ENCODE measurements at regions not wholly inside any gene's neighbourhood (a gene's known extent, or its start where the extent isn't known, plus 50 kb on each side); places are given as distances from the start of the nearest gene placed in this dataset.

DNA sequence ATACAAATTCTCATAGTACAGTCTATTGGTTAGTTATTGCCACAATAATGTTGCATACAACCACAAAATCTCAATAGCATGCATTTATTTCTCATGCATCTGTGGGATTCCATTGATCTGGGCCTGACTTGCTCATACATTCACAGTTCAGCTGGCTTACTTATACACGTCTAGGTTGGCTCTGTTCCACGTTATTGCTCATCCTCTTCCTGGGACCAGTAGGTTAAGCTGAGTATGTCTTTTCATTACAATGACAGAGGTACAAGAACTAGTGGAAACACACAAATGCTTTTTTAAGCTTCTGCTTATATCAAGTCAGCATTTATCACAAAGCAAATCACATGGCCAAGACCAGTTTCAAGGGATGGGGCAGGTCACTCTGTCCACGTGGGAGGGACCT lies 485.3 kb upstream of the BTBD3 start:
- Histone ChIP-seq H4K20me1 (ENCODE audit: insufficient read depth, low read length) (no peaks in the 10 kb centered on the region), H3K9me3 (ENCODE audit: insufficient read depth, low read depth, low read length) (no peaks in the 10 kb centered on the region), H3K79me2 (ENCODE audit: insufficient read depth, low read length) (no peaks in the 10 kb centered on the region), H3K4me3 (ENCODE audit: insufficient read depth, low read depth, low read length) (no peak overlapping the region), H3K27me3 (ENCODE audit: insufficient read depth, low read length) (no peaks in the 10 kb centered on the region), H3K4me2 (ENCODE audit: low read length) (no peak overlapping the region), H3K27ac (ENCODE audit: low read depth, low read length) (no peak overlapping the region), H3K9ac (ENCODE audit: low read length) (no peak overlapping the region), H3K4me1 (ENCODE audit: insufficient read depth, low read length) (no peaks in the 10 kb centered on the region), H2AFZ (ENCODE audit: low read depth, low read length) (no peak overlapping the region), H3K36me3 (ENCODE audit: insufficient read depth, low read length) (no peaks in the 10 kb centered on the region)
- DNase-seq (ENCODE audit: low read depth) (peak; percentile 90), FAIRE-seq (peak; percentile 84)
- no peak overlapping the region for H3K4me3 Mint-ChIP-seq (ENCODE audit: unreplicated experiment)
- H3K4me1 Mint-ChIP-seq (ENCODE audit: low read depth, unreplicated experiment), result peaks cover 35% of the 10 kb centered on the region
- TF ChIP-seq EZH2 (IDR thresholded peaks at IDR 0.05; ENCODE audit: insufficient read depth, low read length) (no peak), CTCF (IDR thresholded peaks at IDR 0.05; ENCODE audit: insufficient read depth, low read depth, low read length) (no peak)
- H3K27ac Mint-ChIP-seq (ENCODE audit: unreplicated experiment), result peak overlapping the region; percentile 58
- peaks cover 11% of the 10 kb centered on the region for H3K9me3 Mint-ChIP-seq (ENCODE audit: unreplicated experiment)
- H3K36me3 Mint-ChIP-seq (ENCODE audit: low read depth, unreplicated experiment), result peaks cover 7% of the 10 kb centered on the region
- H3K27me3 Mint-ChIP-seq (ENCODE audit: low read depth, unreplicated experiment), result no peaks in the 10 kb centered on the region

- Histone ChIP-seq H3K27ac (ENCODE audit: low read depth, low read length) (no peak overlapping the region), H3K4me2 (ENCODE audit: low read length) (no peak overlapping the region), H3K79me2 (ENCODE audit: insufficient read depth, low read length) (no peaks in the 10 kb centered on the region), H2AFZ (ENCODE audit: low read depth, low read length) (no peak overlapping the region), H3K9ac (ENCODE audit: low read length) (no peak overlapping the region), H4K20me1 (ENCODE audit: insufficient read depth, low read length) (no peaks in the 10 kb centered on the region), H3K9me3 (ENCODE audit: insufficient read depth, low read depth, low read length) (no peaks in the 10 kb centered on the region), H3K36me3 (ENCODE audit: insufficient read depth, low read length) (no peaks in the 10 kb centered on the region), H3K27me3 (ENCODE audit: insufficient read depth, low read length) (no peaks in the 10 kb centered on the region), H3K4me1 (ENCODE audit: insufficient read depth, low read length) (no peaks in the 10 kb centered on the region), H3K4me3 (ENCODE audit: insufficient read depth, low read depth, low read length) (no peak overlapping the region)
- TF ChIP-seq EZH2 (IDR thresholded peaks at IDR 0.05; ENCODE audit: insufficient read depth, low read length) (no peak), CTCF (IDR thresholded peaks at IDR 0.05; ENCODE audit: insufficient read depth, low read depth, low read length) (no peak)
- H3K4me3 Mint-ChIP-seq (ENCODE audit: unreplicated experiment), result no peak overlapping the region
- DNase-seq (ENCODE audit: low read depth) (no peak), FAIRE-seq (no peak)
- H3K9me3 Mint-ChIP-seq (ENCODE audit: unreplicated experiment), result peaks cover 11% of the 10 kb centered on the region
- H3K36me3 Mint-ChIP-seq (ENCODE audit: low read depth, unreplicated experiment), result peaks cover 7% of the 10 kb centered on the region
- H3K27me3 Mint-ChIP-seq (ENCODE audit: low read depth, unreplicated experiment), result no peaks in the 10 kb centered on the region
- H3K4me1 Mint-ChIP-seq (ENCODE audit: low read depth, unreplicated experiment), result peaks cover 16% of the 10 kb centered on the region
- H3K27ac Mint-ChIP-seq (ENCODE audit: unreplicated experiment), result no peak overlapping the region
These were observed 481.4 kb upstream of the BTBD3 start for GRCh38 chr20:11436113-11436905.

DNA sequence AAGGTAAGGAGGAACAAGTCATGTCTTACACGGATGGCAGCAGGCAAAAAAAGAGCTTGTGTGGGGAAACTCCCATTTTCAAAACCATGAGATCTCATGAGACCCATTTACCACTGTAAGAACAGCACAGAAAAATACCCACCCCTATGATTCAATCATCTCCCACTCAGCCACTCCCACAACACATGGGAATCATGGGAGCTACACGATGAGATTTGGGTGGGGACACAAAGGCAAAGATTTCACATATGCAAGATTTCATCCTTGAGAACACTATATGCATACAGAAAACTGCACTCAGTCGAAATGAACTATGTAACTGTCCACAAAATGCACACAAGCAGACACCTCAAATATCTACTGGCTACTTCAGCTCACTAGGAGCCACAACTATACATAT lies 480.6 kb upstream of the BTBD3 start:
- Mint-ChIP-seq H3K9me3 (ENCODE audit: unreplicated experiment) (peaks cover 11% of the 10 kb centered on the region), H3K4me3 (ENCODE audit: unreplicated experiment) (no peak overlapping the region), H3K36me3 (ENCODE audit: low read depth, unreplicated experiment) (peaks cover 7% of the 10 kb centered on the region), H3K4me1 (ENCODE audit: low read depth, unreplicated experiment) (peaks cover 11% of the 10 kb centered on the region), H3K27ac (ENCODE audit: unreplicated experiment) (no peak overlapping the region), H3K27me3 (ENCODE audit: low read depth, unreplicated experiment) (no peaks in the 10 kb centered on the region)
- H3K9ac ChIP-seq (ENCODE audit: low read length), result no peak overlapping the region
- H3K79me2 ChIP-seq (ENCODE audit: insufficient read depth, low read length), result no peaks in the 10 kb centered on the region
- no peaks in the 10 kb centered on the region for H3K9me3 ChIP-seq (ENCODE audit: insufficient read depth, low read depth, low read length)
- H3K4me1 ChIP-seq (ENCODE audit: insufficient read depth, low read length), result no peaks in the 10 kb centered on the region
- H3K4me2 ChIP-seq (ENCODE audit: low read length), result no peak overlapping the region
- H3K27ac ChIP-seq (ENCODE audit: low read depth, low read length), result no peak overlapping the region
- FAIRE-seq, result no peak
- TF ChIP-seq EZH2 (IDR thresholded peaks at IDR 0.05; ENCODE audit: insufficient read depth, low read length) (no peak), CTCF (IDR thresholded peaks at IDR 0.05; ENCODE audit: insufficient read depth, low read depth, low read length) (no peak)
- H3K36me3 ChIP-seq (ENCODE audit: insufficient read depth, low read length), result no peaks in the 10 kb centered on the region
- no peak for DNase-seq (ENCODE audit: low read depth)
- H2AFZ ChIP-seq (ENCODE audit: low read depth, low read length), result no peak overlapping the region
- no peaks in the 10 kb centered on the region for H3K27me3 ChIP-seq (ENCODE audit: insufficient read depth, low read length)
- no peak overlapping the region for H3K4me3 ChIP-seq (ENCODE audit: insufficient read depth, low read depth, low read length)
- no peaks in the 10 kb centered on the region for H4K20me1 ChIP-seq (ENCODE audit: insufficient read depth, low read length)
